SK-N-SH (cell line): ENCODE measurements at regions not wholly inside any gene's neighbourhood (a gene's known extent, or its start where the extent isn't known, plus 50 kb on each side); places are given as distances from the start of the nearest gene placed in this dataset.

ENCODE experiments used
- CTCF ChIA-PET: fragments of 300-600, 350-600 bp; formaldehyde crosslinking; extraction: SDS; loops from one replicate; lab custom pipeline; 2021; lab: Yijun Ruan, JAX
- POLR2A ChIA-PET: fragments of 350-600 bp; sonication (Branson Sonifier 250); formaldehyde crosslinking; extraction: SDS; loops from one replicate; lab custom pipeline; 2020; ENCODE audit warnings: antibody characterized with exemption, inconsistent platforms; lab: Yijun Ruan, JAX
- DNase-seq: peaks from one replicate; pipeline ENCODE4 v3.0.0; 2012
- H2AFZ ChIP-seq: fragments of 200-600 bp; sonication (generic); 2 replicates; pipeline ENCODE4 v1.8.1; 2016; ENCODE audit warnings: antibody characterized with exemption, mild to moderate bottlenecking, low read depth
- H3F3A ChIP-seq: fragments of 200-600 bp; sonication (generic); replicated peaks from 2 replicates; pipeline ENCODE3; 2016; ENCODE audit warnings: antibody characterized with exemption, mild to moderate bottlenecking; ENCODE audit not compliant: insufficient read depth
- H3K27ac ChIP-seq, 2 experiments: fragments of 200-500 bp in 1 of 2; fragments of 200-600 bp in 1 of 2; sonication (Bioruptor generic) in 1 of 2; sonication (generic), shearing (Covaris generic) in 1 of 2; 2 replicates each; pipeline versions ENCODE4 v1.5.1 to v1.6.1; 2014 to 2016; ENCODE audit warnings: low read depth in 2 of 2, inconsistent platforms in 1 of 2, low read length in 1 of 2, mild to moderate bottlenecking in 1 of 2, mixed read lengths in 1 of 2
- H3K27me3 ChIP-seq: fragments of 200-600 bp; sonication (generic), shearing (Covaris generic); 2 replicates; pipeline ENCODE4 v1.6.1; 2016; ENCODE audit warnings: mixed run types; ENCODE audit not compliant: insufficient read depth
- H3K36me3 ChIP-seq, 2 experiments: fragments of 200-500 bp in 1 of 2; fragments of 200-600 bp in 1 of 2; sonication (Bioruptor generic) in 1 of 2; sonication (generic) in 1 of 2; replicated peaks in 1 of 2; 2 replicates each; pipeline versions ENCODE3 to v1.5.1; 2014 to 2016; ENCODE audit warnings: low read length in 1 of 2, mild to moderate bottlenecking in 1 of 2; ENCODE audit not compliant: insufficient read depth in 2 of 2, control insufficient read depth in 1 of 2
- H3K4me1 ChIP-seq, 2 experiments: fragments of 200-500 bp in 1 of 2; fragments of 200-600 bp in 1 of 2; sonication (Bioruptor generic) in 1 of 2; sonication (generic), shearing (Covaris generic) in 1 of 2; 2 replicates each; pipeline versions ENCODE4 v1.5.1 to v1.6.1; 2014 to 2016; ENCODE audit warnings: low read depth in 1 of 2, low read length in 1 of 2, mixed run types in 1 of 2; ENCODE audit not compliant: insufficient read depth in 2 of 2, control insufficient read depth in 1 of 2
- H3K4me2 ChIP-seq: fragments of 200-600 bp; sonication (generic), shearing (Covaris generic); 2 replicates; pipeline ENCODE4 v1.6.1; 2017; ENCODE audit warnings: mixed run types
- H3K4me3 ChIP-seq, 2 experiments: fragments of 200-500 bp in 1 of 2; fragments of 200-600 bp in 1 of 2; sonication (Bioruptor generic) in 1 of 2; sonication (generic), shearing (Covaris generic) in 1 of 2; 2 replicates each; pipeline versions ENCODE4 v1.5.1 to v1.8.1; 2014 to 2016; ENCODE audit warnings: low read depth in 2 of 2, inconsistent platforms in 1 of 2, low read length in 1 of 2, mild to moderate bottlenecking in 1 of 2, mixed read lengths in 1 of 2, moderate library complexity in 1 of 2
- H3K79me2 ChIP-seq: fragments of 200-600 bp; sonication (generic); 2 replicates; pipeline ENCODE4 v1.8.1; 2017; ENCODE audit warnings: mild to moderate bottlenecking; ENCODE audit not compliant: insufficient read depth
- H3K9ac ChIP-seq: fragments of 200-600 bp; sonication (generic); 2 replicates; pipeline ENCODE4 v1.6.1; 2017; ENCODE audit warnings: mixed run types
- H3K9me2 ChIP-seq: fragments of 200-600 bp; sonication (generic); 2 replicates; pipeline ENCODE4 v1.6.1; 2017; ENCODE audit warnings: mixed run types
- H3K9me3 ChIP-seq: fragments of 200-600 bp; sonication (generic); 2 replicates; pipeline ENCODE4 v1.6.1; 2017; ENCODE audit warnings: mixed run types, mild to moderate bottlenecking, moderate library complexity
- H4K20me1 ChIP-seq: fragments of 200-600 bp; sonication (generic); 2 replicates; pipeline ENCODE4 v1.6.1; 2017; ENCODE audit warnings: mild to moderate bottlenecking, mixed run types; ENCODE audit not compliant: insufficient read depth
- CTCF ChIP-seq: fragments of 200-600 bp; sonication (generic); IDR thresholded peaks from 2 replicates; pipeline ENCODE4 v1.6.1; 2017; ENCODE audit warnings: antibody characterized with exemption, mild to moderate bottlenecking, moderate library complexity
- ELF1 ChIP-seq: IDR thresholded peaks from 2 replicates; pipeline ENCODE4 v1.4.0; 2012
- EP300 ChIP-seq, 2 experiments: IDR thresholded peaks; 2 replicates each; pipeline versions ENCODE4 v1.4.0 to v1.6.1; 2012; ENCODE audit warnings: borderline replicate concordance in 1 of 2, low read depth in 1 of 2, low read length in 1 of 2
- FOXJ3 ChIP-seq: sonication (generic); formaldehyde crosslinking; IDR thresholded peaks from 2 replicates; pipeline ENCODE4 v1.5.1; 2020; ENCODE audit warnings: mild to moderate bottlenecking, missing genetic modification reagents
- FOXM1 ChIP-seq: IDR thresholded peaks from 2 replicates; pipeline ENCODE4 v1.4.0; 2012; ENCODE audit warnings: low read depth, mild to moderate bottlenecking
- JUND ChIP-seq: IDR thresholded peaks from 2 replicates; pipeline ENCODE4 v1.4.0; 2012
- MXI1 ChIP-seq: IDR thresholded peaks from 2 replicates; pipeline ENCODE4 v1.6.1; 2012; ENCODE audit warnings: mild to moderate bottlenecking, low read depth, low read length, improper control_type of control experiment
- NFIC ChIP-seq: IDR thresholded peaks from 2 replicates; pipeline ENCODE4 v1.4.0; 2012; ENCODE audit warnings: borderline replicate concordance
- PBX3 ChIP-seq: IDR thresholded peaks from 2 replicates; pipeline ENCODE4; 2012
- POLR2AphosphoS5 ChIP-seq: IDR thresholded peaks from 2 replicates; pipeline ENCODE4 v1.6.1; 2012; ENCODE audit warnings: low read depth, low read length
- RAD21 ChIP-seq: IDR thresholded peaks from 2 replicates; pipeline ENCODE4 v1.6.1; 2012; ENCODE audit warnings: mild to moderate bottlenecking, low read length
- RCOR1 ChIP-seq: fragments of 150-350 bp; IDR thresholded peaks from 2 replicates; pipeline ENCODE4 v1.6.1; 2017; ENCODE audit warnings: antibody characterized with exemption, low read length
- RXRA ChIP-seq: IDR thresholded peaks from 2 replicates; pipeline ENCODE4 v1.4.0; 2012; ENCODE audit warnings: low read depth, mild to moderate bottlenecking, borderline replicate concordance
- SIN3A ChIP-seq: IDR thresholded peaks from 2 replicates; pipeline ENCODE4 v1.6.1; 2012; ENCODE audit warnings: low read depth, mild to moderate bottlenecking, low read length, moderate library complexity, borderline replicate concordance
- TCF12 ChIP-seq: IDR thresholded peaks from 2 replicates; pipeline ENCODE4 v1.4.0; 2012
- TEAD4 ChIP-seq: IDR thresholded peaks from 2 replicates; pipeline ENCODE4 v1.4.0; 2012; ENCODE audit warnings: mild to moderate bottlenecking, borderline replicate concordance; ENCODE audit not compliant: insufficient read depth
- USF1 ChIP-seq: IDR thresholded peaks from 2 replicates; pipeline ENCODE4 v1.4.0; 2012; ENCODE audit warnings: low read depth, borderline replicate concordance
- YY1 ChIP-seq: IDR thresholded peaks from 2 replicates; pipeline ENCODE4 v1.4.0; 2012; ENCODE audit warnings: low read depth, mild to moderate bottlenecking
- ZBTB33 ChIP-seq: IDR thresholded peaks from 2 replicates; pipeline ENCODE4 v1.4.0; 2012; ENCODE audit warnings: low read depth, borderline replicate concordance
- WGBS: methylation state at CpG from one replicate; pipeline ENCODE4 v1.1.6; 2017; ENCODE audit warnings: low lambda C conversion rate; 5-methylcytosine and 5-hydroxymethylcytosine counted together

- TF ChIP-seq FOXJ3 (CRISPR knock-in tag): no peak
- no peak for TF ChIP-seq POLR2AphosphoS5
- no peak for TF ChIP-seq RAD21
- no peak for TF ChIP-seq YY1
- TF ChIP-seq NFIC: no peak
- TF ChIP-seq ELF1: no peak
- no peak for TF ChIP-seq SIN3A
- no peak for TF ChIP-seq CTCF
- H3K9me2 ChIP-seq: no peaks in the 10 kb centered on the region
- no peaks in the 10 kb centered on the region for H3F3A ChIP-seq
- ChIA-PET CTCF (no interaction called here), POLR2A (no interaction called here)
- H3K9ac ChIP-seq: no peak overlapping the region
- no peak overlapping the region for H3K4me3 ChIP-seq
- no peak overlapping the region for H3K27ac ChIP-seq
- no peaks in the 10 kb centered on the region for H3K79me2 ChIP-seq
- WGBS: 22% methylated on average over 7 of the region's 7 CpGs
- H3K9me3 ChIP-seq: no peaks in the 10 kb centered on the region
- 0 out of 4 replicates have a peak, but pooled peaks cover 0 to under 1% of the 10 kb centered on the region in 2 experiments for H3K4me1 ChIP-seq
- no peaks in the 10 kb centered on the region for H4K20me1 ChIP-seq
- no peaks in the 10 kb centered on the region for H3K36me3 ChIP-seq
- no peak for DNase-seq
- H3K27me3 ChIP-seq: no peaks in the 10 kb centered on the region
- no peak overlapping the region for H2AFZ ChIP-seq
- no peak overlapping the region for H3K4me2 ChIP-seq
These were observed 2031.3 kb upstream of the CELF4 start for GRCh38 chr18:39596891-39597290.

GRCh38 chr18:39596221-39596620 is 2030.6 kb upstream of the CELF4 start:
- H3K36me3 ChIP-seq: no peaks in the 10 kb centered on the region
- H3F3A ChIP-seq: no peaks in the 10 kb centered on the region
- no peaks in the 10 kb centered on the region for H3K27me3 ChIP-seq
- no peaks in the 10 kb centered on the region for H3K79me2 ChIP-seq
- H3K9ac ChIP-seq: no peak overlapping the region
- no peaks in the 10 kb centered on the region for H3K4me1 ChIP-seq
- no peaks in the 10 kb centered on the region for H3K9me2 ChIP-seq
- no peak for DNase-seq
- no peak overlapping the region for H3K4me3 ChIP-seq
- H3K4me2 ChIP-seq: no peak overlapping the region
- POLR2A ChIA-PET: no interaction called here
- no peaks in the 10 kb centered on the region for H4K20me1 ChIP-seq
- H3K9me3 ChIP-seq: no peaks in the 10 kb centered on the region
- CTCF ChIA-PET: no interaction called here
- H3K27ac ChIP-seq: no peak overlapping the region
- no peak overlapping the region for H2AFZ ChIP-seq
- no peak for TF ChIP-seq TCF12
- TF ChIP-seq MXI1: no peak
- no peak for TF ChIP-seq YY1
- TF ChIP-seq JUND: no peak
- TF ChIP-seq SIN3A: no peak
- TF ChIP-seq RCOR1: no peak
- no peak for TF ChIP-seq EP300 (IDR thresholded peaks at IDR 0.05; ENCODE audit: borderline replicate concordance in 1 of 2, low read depth in 1 of 2, low read length in 1 of 2)
- no peak for TF ChIP-seq ZBTB33
- no peak for TF ChIP-seq RXRA
- TF ChIP-seq TEAD4: no peak
- no peak for TF ChIP-seq PBX3
- TF ChIP-seq NFIC: no peak
- TF ChIP-seq FOXM1: no peak
- no peak for TF ChIP-seq USF1
- TF ChIP-seq RAD21: no peak
- TF ChIP-seq, all 33 proteins: peak for 0
